ENCODE measurements at regions not wholly inside any gene's neighbourhood (a gene's known extent, or its start where the extent isn't known, plus 50 kb on each side); places are given as distances from the start of the nearest gene placed in this dataset.
"Not testable (repeated sequence)": the region's sequence is repeated elsewhere in the genome, so short reads cannot be mapped to it uniquely, and the experiment has no call there.

DNA sequence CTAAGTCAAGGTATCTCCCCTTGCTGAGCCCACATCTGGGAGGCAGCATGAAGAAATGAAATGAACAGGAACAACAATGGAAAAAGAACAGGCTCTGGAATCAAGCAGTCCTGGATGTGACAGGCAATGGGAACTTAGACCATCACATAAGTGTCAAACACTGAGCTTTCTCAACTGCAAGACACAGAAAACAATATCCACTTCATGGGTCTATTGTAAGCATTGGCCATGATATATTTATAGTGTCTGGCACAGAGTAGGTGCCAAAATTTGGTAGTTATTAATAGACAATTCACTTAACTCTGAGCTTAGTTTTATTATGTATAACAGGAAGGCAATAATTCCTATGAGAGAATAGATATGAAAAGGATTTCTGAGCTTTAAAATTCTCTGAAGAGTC, 64.1 kb upstream of the ATP1B1 start:
- Histone ChIP-seq H3K27ac (ENCODE audit: low read depth, low read length) (no peak overlapping the region), H3K27me3 (ENCODE audit: insufficient read depth, low read length) (no peaks in the 10 kb centered on the region), H3K9me3 (ENCODE audit: insufficient read depth, low read depth, low read length) (no peaks in the 10 kb centered on the region), H3K36me3 (ENCODE audit: insufficient read depth, low read length) (no peaks in the 10 kb centered on the region), H3K4me1 (ENCODE audit: insufficient read depth, low read length) (no peaks in the 10 kb centered on the region), H3K9ac (ENCODE audit: low read depth, low read length) (no peak overlapping the region), H3K4me3 (ENCODE audit: low read length) (no peak overlapping the region)

DNA sequence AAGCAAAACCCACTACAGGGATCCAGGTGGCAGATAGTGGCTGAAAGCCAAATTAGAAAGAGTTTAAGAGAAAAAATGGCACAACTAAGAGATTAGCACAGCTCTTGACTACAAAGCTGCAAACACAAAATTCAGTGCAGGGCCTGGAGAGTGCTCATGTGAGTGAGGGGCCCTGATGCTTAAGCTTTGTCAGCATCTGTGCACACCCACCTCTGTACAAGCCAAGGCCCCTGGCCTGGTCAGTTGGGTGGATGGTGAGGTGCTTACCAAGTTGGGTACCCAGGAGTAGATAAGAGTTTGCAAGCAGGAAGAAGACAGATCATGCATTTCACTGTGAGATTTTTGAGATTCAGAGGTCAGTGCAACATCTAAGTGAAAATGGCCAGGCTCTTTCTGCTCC, 62.7 kb upstream of the ATP1B1 start:
- no peak overlapping the region for H3K9ac ChIP-seq (ENCODE audit: low read depth, low read length)
- H3K9me3 ChIP-seq (ENCODE audit: insufficient read depth, low read depth, low read length): no peaks in the 10 kb centered on the region
- H3K4me1 ChIP-seq (ENCODE audit: insufficient read depth, low read length): no peaks in the 10 kb centered on the region
- no peaks in the 10 kb centered on the region for H3K27me3 ChIP-seq (ENCODE audit: insufficient read depth, low read length)
- H3K27ac ChIP-seq (ENCODE audit: low read depth, low read length): no peak overlapping the region
- H3K36me3 ChIP-seq (ENCODE audit: insufficient read depth, low read length): no peaks in the 10 kb centered on the region
- no peak overlapping the region for H3K4me3 ChIP-seq (ENCODE audit: low read length)

GRCh38 chr1:169044296-169044695, 62.2 kb upstream of the ATP1B1 start:
- H3K4me1 ChIP-seq (ENCODE audit: insufficient read depth, low read length): no peaks in the 10 kb centered on the region
- H3K27me3 ChIP-seq (ENCODE audit: insufficient read depth, low read length): no peaks in the 10 kb centered on the region
- 95% methylated on average over 2 of the region's 3 CpGs for WGBS
- no peak overlapping the region for H3K9ac ChIP-seq (ENCODE audit: low read depth, low read length)
- no peak overlapping the region for H3K27ac ChIP-seq (ENCODE audit: low read depth, low read length)
- H3K4me3 ChIP-seq (ENCODE audit: low read length): no peak overlapping the region
- H3K36me3 ChIP-seq (ENCODE audit: insufficient read depth, low read length): no peaks in the 10 kb centered on the region
- H3K9me3 ChIP-seq (ENCODE audit: insufficient read depth, low read depth, low read length): no peaks in the 10 kb centered on the region

DNA sequence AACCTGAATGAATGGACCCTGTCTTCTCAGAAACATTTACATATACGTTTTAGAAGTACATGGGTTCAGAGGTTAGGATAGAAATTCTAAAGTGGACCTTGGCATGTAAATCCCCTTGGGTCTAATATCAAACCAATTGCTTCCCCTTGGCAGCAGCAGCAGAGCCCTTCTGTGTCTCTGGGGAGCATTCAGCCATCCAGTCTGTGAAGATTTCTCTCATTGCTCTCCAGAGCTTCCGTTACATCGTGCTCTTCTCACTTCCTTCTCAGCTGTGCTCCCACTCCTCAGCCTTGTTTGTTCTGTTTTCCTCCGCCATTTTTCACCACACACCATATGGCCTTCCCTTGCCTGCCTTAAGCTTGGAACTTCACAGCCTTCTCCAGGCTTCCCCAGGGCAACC, 61.5 kb upstream of the ATP1B1 start:
- H3K9me3 ChIP-seq (ENCODE audit: insufficient read depth, low read depth, low read length): no peaks in the 10 kb centered on the region
- H3K4me1 ChIP-seq (ENCODE audit: insufficient read depth, low read length): no peaks in the 10 kb centered on the region
- WGBS: 92% methylated on average over 4 of the region's 4 CpGs

DNA sequence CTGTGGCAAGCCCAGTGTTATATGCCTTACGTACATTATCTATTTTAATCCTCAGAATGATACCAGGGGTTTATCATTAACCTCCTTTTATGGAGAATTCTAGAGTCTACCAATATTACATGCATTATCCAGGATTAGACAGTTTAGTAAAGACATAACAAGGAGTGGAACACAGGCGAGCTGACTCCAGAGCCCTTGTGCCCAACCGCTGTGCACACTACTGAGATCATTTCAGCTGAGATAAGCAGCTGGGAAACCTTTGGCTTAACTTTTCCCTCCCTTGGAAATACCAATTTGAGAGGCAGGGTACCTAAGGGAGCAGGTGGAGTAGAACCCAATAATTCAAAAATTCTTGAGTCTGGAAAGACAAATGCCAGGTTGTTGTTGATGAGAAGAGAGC, 59.8 kb upstream of the ATP1B1 start:
- Histone ChIP-seq H3K9me3 (ENCODE audit: insufficient read depth, low read depth, low read length) (no peaks in the 10 kb centered on the region), H3K9ac (ENCODE audit: low read depth, low read length) (no peak overlapping the region), H3K4me3 (ENCODE audit: low read length) (no peak overlapping the region), H3K27me3 (ENCODE audit: insufficient read depth, low read length) (no peaks in the 10 kb centered on the region), H3K4me1 (ENCODE audit: insufficient read depth, low read length) (no peaks in the 10 kb centered on the region), H3K27ac (ENCODE audit: low read depth, low read length) (no peak overlapping the region), H3K36me3 (ENCODE audit: insufficient read depth, low read length) (no peaks in the 10 kb centered on the region)
- 93% methylated on average over 3 of the region's 3 CpGs for WGBS

More for the DNA sequence above, 61.5 kb upstream of the ATP1B1 start:
- Histone ChIP-seq H3K36me3 (ENCODE audit: insufficient read depth, low read length) (no peaks in the 10 kb centered on the region), H3K4me3 (ENCODE audit: low read length) (no peak overlapping the region), H3K9ac (ENCODE audit: low read depth, low read length) (no peak overlapping the region), H3K27ac (ENCODE audit: low read depth, low read length) (no peak overlapping the region), H3K27me3 (ENCODE audit: insufficient read depth, low read length) (no peaks in the 10 kb centered on the region)

DNA sequence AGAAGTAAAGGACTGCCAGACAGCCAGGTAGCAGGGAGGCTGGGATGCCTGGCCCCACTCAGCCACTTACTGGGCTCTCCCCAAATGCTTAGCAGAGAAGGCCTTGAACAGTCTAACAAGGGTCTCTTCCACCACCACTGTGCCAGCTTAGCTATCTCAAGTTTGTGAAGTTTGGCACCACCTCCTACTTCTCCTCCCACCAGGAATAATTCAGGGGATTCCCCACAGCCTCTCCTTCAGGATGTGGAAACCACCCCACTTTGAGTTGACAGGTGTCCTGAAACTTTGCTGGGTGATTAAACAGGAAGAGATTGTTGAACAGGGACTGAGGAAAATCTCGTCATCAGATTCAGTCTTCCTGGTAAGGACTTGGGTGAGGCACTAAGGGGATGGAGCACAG, 59.4 kb upstream of the ATP1B1 start:
- no peaks in the 10 kb centered on the region for H3K27me3 ChIP-seq (ENCODE audit: insufficient read depth, low read length)
- no peak overlapping the region for H3K27ac ChIP-seq (ENCODE audit: low read depth, low read length)
- no peak overlapping the region for H3K4me3 ChIP-seq (ENCODE audit: low read length)
- no peaks in the 10 kb centered on the region for H3K36me3 ChIP-seq (ENCODE audit: insufficient read depth, low read length)
- H3K9me3 ChIP-seq (ENCODE audit: insufficient read depth, low read depth, low read length): no peaks in the 10 kb centered on the region
- H3K4me1 ChIP-seq (ENCODE audit: insufficient read depth, low read length): no peaks in the 10 kb centered on the region
- no peak overlapping the region for H3K9ac ChIP-seq (ENCODE audit: low read depth, low read length)
- WGBS: 91% methylated on average over 1 of the region's 1 CpG

DNA sequence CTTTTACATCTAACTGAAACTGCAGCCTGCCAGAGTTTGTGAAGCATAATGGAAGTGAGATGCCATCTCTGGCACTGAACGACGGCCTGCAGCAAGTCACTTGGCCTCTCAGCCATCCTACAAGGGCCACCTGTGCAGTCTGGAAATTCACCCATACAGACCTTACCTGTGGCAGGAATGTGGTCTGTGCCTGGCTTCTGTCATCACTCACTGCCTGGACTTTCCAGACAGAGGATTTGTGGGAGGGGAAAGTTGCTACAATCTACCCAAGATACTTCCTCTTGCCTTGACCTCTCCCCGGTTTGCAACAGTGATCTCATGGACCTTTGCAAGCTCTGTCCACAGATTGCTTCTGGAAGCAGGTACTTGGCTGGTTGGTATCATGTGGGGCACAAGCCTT, 58.4 kb upstream of the ATP1B1 start:
- Histone ChIP-seq H3K36me3 (ENCODE audit: insufficient read depth, low read length) (no peaks in the 10 kb centered on the region), H3K4me3 (ENCODE audit: low read length) (no peak overlapping the region), H3K9me3 (ENCODE audit: insufficient read depth, low read depth, low read length) (no peaks in the 10 kb centered on the region), H3K9ac (ENCODE audit: low read depth, low read length) (no peak overlapping the region), H3K27me3 (ENCODE audit: insufficient read depth, low read length) (no peaks in the 10 kb centered on the region), H3K27ac (ENCODE audit: low read depth, low read length) (no peak overlapping the region), H3K4me1 (ENCODE audit: insufficient read depth, low read length) (no peaks in the 10 kb centered on the region)
- 93% methylated on average over 3 of the region's 3 CpGs for WGBS

DNA sequence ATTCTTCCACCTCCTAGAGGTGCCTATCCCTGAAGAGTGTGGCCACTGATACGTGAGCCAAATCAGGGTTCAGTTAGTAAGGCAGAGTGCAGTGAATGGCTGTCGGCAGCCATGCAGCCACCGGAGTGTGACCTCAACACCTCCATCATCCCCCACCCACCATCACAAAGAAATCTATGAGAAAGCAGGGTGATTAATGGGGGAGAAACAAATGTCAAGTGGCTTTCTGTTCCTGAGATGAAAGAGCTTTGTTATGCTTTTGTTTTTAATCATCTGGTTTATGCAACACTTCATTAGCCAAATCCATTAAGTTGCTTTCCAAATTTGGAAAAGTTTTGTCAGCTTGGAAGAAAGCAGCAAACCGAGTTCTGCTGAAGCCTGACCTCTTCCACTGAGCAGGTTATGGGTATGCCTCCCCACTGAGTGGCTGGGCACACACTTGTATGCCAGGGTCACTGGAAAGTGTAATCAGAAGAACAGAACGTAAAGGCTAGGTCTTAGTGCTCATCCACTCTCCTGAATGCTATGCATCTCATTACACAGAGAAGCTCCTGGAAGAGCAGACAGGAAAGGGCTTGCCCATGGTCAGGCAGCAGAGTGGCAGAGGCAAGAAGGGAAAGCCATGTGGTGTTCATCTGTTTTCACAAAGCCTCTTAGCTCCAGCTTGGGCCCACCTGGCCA, 57.1 kb upstream of the ATP1B1 start:
- 91% methylated on average over 5 of the region's 5 CpGs for WGBS
- Histone ChIP-seq H3K4me3 (ENCODE audit: low read length) (no peak overlapping the region), H3K27ac (ENCODE audit: low read depth, low read length) (no peak overlapping the region), H3K9me3 (ENCODE audit: insufficient read depth, low read depth, low read length) (no peaks in the 10 kb centered on the region), H3K4me1 (ENCODE audit: insufficient read depth, low read length) (no peaks in the 10 kb centered on the region), H3K9ac (ENCODE audit: low read depth, low read length) (no peak overlapping the region), H3K27me3 (ENCODE audit: insufficient read depth, low read length) (no peaks in the 10 kb centered on the region), H3K36me3 (ENCODE audit: insufficient read depth, low read length) (no peaks in the 10 kb centered on the region)

GRCh38 chr1:169051171-169051570, 55.3 kb upstream of the ATP1B1 start:
- Histone ChIP-seq H3K27ac (ENCODE audit: low read depth, low read length) (no peak overlapping the region), H3K27me3 (ENCODE audit: insufficient read depth, low read length) (no peaks in the 10 kb centered on the region), H3K36me3 (ENCODE audit: insufficient read depth, low read length) (no peaks in the 10 kb centered on the region), H3K9ac (ENCODE audit: low read depth, low read length) (no peak overlapping the region), H3K9me3 (ENCODE audit: insufficient read depth, low read depth, low read length) (no peaks in the 10 kb centered on the region), H3K4me3 (ENCODE audit: low read length) (no peak overlapping the region), H3K4me1 (ENCODE audit: insufficient read depth, low read length) (no peaks in the 10 kb centered on the region)
- 85% methylated on average over 1 of the region's 2 CpGs for WGBS

DNA sequence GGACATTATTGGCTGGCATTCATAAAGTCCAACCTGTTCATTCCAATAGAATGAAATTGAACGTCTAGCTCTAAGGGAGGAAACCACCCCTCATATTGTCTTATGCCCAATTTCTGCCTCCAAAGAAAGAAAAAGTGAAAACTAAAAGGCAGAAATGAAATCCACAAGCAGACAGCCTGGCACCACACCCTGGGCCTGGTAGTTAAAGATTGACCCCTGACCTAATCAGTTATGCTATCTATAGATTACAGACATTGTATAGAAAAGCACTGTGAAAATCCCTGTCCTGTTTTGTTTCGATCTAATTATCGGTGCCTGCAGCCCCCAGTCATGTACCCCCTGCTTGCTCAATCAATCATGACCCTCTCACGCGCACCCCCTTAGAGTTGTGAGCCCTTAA, 54.3 kb upstream of the ATP1B1 start:
- H3K9ac ChIP-seq (ENCODE audit: low read depth, low read length); H3K27me3 ChIP-seq (ENCODE audit: insufficient read depth, low read length); H3K4me1 ChIP-seq (ENCODE audit: insufficient read depth, low read length); H3K9me3 ChIP-seq (ENCODE audit: insufficient read depth, low read depth, low read length); H3K36me3 ChIP-seq (ENCODE audit: insufficient read depth, low read length); H3K27ac ChIP-seq (ENCODE audit: low read depth, low read length); H3K4me3 ChIP-seq (ENCODE audit: low read length): not testable (repeated sequence)
- 94% methylated on average over 5 of the region's 5 CpGs for WGBS

GRCh38 chr1:169052727-169053126, 53.8 kb upstream of the ATP1B1 start:
- H3K27ac ChIP-seq (ENCODE audit: low read depth, low read length): no peak overlapping the region
- H3K27me3 ChIP-seq (ENCODE audit: insufficient read depth, low read length): no peaks in the 10 kb centered on the region
- no peak overlapping the region for H3K9ac ChIP-seq (ENCODE audit: low read depth, low read length)
- no peaks in the 10 kb centered on the region for H3K9me3 ChIP-seq (ENCODE audit: insufficient read depth, low read depth, low read length)
- no peaks in the 10 kb centered on the region for H3K4me1 ChIP-seq (ENCODE audit: insufficient read depth, low read length)
- no peaks in the 10 kb centered on the region for H3K36me3 ChIP-seq (ENCODE audit: insufficient read depth, low read length)
- no peak overlapping the region for H3K4me3 ChIP-seq (ENCODE audit: low read length)
- 92% methylated on average over 1 of the region's 1 CpG for WGBS

- H3K9ac ChIP-seq (ENCODE audit: low read depth, low read length): no peak overlapping the region
- no peaks in the 10 kb centered on the region for H3K9me3 ChIP-seq (ENCODE audit: insufficient read depth, low read depth, low read length)
- H3K4me3 ChIP-seq (ENCODE audit: low read length): no peak overlapping the region
- H3K36me3 ChIP-seq (ENCODE audit: insufficient read depth, low read length): no peaks in the 10 kb centered on the region
- no peaks in the 10 kb centered on the region for H3K4me1 ChIP-seq (ENCODE audit: insufficient read depth, low read length)
- WGBS: 97% methylated on average over 2 of the region's 4 CpGs
- H3K27ac ChIP-seq (ENCODE audit: low read depth, low read length): no peak overlapping the region
- H3K27me3 ChIP-seq (ENCODE audit: insufficient read depth, low read length): no peaks in the 10 kb centered on the region
Measured at GRCh38 chr1:169053196-169053595, 53.3 kb upstream of the ATP1B1 start.

All from HUES64 (cell line).